ENCODE measurements at regions not wholly inside any gene's neighbourhood (a gene's known extent, or its start where the extent isn't known, plus 50 kb on each side); places are given as distances from the start of the nearest gene placed in this dataset.

DNA sequence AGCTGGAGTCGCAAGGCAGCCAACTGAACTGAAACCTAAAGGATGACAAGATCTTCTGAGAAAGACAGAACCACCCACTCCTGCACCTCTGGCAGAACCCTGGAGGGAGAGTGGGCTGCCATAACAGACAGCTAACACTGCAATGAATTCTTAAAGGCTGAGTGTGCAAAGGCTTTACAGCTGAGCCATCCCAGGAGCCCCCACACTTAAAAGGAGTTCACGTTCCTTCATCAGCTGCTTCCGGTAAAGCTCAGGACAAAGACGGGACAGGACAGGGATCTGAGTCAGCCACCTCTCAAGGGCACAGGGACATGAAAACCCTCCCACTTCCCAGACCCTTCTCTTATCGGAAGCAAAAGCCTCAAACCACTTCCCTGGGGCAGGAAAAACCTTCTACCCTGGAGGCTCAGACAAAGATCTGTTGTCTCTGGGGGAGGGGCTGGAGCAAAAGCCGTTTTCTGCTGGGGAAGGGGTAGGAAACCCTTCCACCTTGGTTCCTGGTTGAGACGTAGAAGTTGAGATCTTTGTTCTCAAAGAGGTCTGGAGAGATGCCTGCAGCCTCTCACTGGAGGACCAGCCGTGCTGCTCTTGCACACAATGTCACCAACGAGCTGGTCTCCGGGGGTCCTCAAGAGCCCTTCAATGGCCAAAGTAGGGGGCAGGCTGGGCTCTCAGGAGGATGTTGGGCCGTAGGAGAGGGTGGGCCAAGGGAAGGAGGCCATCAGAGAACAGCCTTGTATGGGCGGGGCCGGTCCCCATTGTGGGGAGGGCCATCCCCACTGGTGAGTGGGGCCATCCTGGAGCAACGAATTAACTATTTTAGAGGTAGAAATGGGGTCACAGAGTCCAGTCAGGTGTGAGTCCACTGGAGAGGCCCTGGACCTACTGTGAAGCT, 452.4 kb downstream of the PTPRU start:
- no peak for FAIRE-seq
- TF ChIP-seq, protein P1, sequence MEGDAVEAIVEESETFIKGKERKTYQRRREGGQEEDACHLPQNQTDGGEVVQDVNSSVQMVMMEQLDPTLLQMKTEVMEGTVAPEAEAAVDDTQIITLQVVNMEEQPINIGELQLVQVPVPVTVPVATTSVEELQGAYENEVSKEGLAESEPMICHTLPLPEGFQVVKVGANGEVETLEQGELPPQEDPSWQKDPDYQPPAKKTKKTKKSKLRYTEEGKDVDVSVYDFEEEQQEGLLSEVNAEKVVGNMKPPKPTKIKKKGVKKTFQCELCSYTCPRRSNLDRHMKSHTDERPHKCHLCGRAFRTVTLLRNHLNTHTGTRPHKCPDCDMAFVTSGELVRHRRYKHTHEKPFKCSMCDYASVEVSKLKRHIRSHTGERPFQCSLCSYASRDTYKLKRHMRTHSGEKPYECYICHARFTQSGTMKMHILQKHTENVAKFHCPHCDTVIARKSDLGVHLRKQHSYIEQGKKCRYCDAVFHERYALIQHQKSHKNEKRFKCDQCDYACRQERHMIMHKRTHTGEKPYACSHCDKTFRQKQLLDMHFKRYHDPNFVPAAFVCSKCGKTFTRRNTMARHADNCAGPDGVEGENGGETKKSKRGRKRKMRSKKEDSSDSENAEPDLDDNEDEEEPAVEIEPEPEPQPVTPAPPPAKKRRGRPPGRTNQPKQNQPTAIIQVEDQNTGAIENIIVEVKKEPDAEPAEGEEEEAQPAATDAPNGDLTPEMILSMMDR (IDR thresholded peaks at IDR 0.05; ENCODE audit: insufficient read depth, missing control alignments) = no peak
- DNase-seq (ENCODE audit: insufficient read length, low spot score) = no peak

DNA sequence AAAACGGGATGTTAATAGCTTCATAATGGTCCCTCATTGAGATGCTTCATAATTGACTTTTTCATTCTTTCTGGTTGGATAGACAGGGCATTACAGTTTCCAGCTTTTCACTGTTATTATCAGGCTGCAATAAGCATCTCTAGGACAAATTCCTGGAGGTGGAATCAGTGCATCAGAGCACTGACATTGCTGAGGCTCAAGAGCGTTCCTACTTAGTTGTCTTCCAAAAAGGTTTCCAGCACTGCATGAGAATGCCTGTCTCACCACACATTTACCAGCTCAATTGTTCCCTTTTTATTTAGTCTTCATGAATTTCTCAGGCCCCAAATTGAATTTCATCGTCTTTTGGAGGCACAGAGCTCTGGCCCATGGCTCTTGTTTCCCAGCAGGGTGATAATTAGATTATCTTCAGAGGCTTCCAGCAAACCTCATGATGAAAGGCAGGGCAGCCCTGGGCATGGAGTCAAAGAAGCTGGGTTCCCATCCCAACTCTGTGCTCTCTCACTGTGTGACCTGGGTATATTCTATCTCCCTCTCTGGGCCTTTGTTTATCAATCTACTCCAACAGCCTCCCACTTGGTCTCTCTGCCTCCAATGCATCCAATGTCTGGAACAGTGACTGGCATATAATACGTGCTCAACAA, 451.4 kb downstream of the PTPRU start:
- no peak for DNase-seq (ENCODE audit: insufficient read length, low spot score)
- TF ChIP-seq, protein P1 (IDR thresholded peaks at IDR 0.05; ENCODE audit: insufficient read depth, missing control alignments) = no peak
- no peak for FAIRE-seq

DNA sequence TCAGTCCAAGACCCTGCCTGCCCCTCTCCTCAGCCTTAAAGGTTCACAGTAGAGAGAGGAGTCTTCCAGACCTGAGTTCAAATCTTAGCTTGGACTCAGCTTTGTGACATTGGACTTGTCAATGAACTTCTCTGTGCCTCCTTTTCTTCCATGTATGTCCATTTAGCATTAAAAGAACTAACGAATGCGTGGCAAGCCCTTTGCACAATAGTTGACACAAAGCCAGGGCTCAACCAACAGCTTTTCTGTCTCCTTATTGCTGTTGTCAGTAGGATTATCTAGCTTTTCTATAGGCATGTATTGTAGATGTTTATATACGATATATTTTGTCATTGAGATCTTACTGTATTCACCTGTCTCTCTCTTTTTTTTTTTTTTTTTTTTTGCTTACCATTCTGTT, 450.8 kb downstream of the PTPRU start:
- DNase-seq (ENCODE audit: insufficient read length, low spot score) (no peak), FAIRE-seq (no peak)
- TF ChIP-seq, protein P1 (IDR thresholded peaks at IDR 0.05; ENCODE audit: insufficient read depth, missing control alignments) = no peak

DNA sequence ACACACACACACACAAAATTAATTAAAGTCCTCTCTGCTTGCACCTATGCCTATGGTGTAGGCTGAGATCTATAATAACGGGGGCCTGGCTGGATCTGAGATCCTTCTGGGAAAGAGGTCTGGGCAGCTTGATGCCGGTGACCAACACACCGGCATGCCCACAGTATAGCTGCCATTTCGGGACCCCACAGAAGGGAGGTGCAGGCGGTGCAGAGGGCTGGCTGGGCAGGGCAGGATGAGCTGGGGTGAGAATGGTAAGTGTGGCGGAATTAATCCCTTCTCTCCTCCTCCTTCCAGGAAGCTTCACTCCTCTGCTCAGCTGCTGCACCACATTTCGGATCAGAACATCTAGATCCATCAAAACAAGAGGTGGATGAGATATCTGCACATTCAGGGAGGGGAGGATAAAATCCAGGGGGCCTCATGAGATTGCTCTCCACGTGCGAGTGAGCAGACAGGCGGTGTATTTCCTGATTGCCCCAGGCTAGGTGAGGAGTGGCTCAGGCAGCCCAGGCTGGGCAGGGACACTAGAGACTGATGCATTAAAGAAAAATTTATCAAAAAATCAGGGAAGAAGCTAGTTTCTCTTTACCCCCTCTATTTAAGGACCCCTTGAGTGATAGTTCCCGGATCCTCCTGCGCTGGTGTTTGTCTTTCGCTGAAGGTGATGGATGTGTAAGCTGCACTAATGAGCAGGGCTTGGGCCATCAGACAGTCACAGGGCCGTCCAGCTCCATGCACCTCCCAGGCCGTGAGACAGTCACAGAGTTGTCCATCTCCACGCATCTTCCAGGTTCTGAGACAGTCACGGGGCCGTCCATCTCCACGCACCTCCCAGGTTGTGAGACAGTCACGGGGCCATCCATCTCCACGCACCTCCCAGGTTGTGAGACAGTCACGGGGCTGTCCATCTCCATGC, 449.9 kb downstream of the PTPRU start:
- TF ChIP-seq, protein P1 (IDR thresholded peaks at IDR 0.05; ENCODE audit: insufficient read depth, missing control alignments) = no peak
- DNase-seq (ENCODE audit: insufficient read length, low spot score) (no peak), FAIRE-seq (no peak)

DNA sequence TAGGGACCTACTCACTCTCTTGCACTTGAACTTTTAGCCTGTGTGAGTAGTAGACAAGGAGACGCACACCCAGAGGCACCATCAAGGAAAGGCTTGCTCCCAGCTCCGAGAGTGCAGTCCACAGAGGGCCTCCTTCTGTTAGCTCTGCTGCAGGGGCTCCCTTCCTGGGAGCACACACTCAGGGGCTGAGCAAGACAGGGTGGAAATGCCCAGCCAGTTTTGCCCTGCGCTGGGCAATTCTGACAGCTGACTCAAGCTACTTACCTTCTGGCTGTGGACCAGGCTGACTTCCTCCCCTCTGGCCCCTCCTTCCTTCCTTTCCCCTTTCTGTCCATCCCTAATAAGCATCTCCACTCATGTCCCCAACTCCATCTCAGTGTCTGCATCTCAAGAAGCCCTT, 449.1 kb downstream of the PTPRU start:
- no peak for FAIRE-seq
- DNase-seq (ENCODE audit: insufficient read length, low spot score) = no peak
- TF ChIP-seq, protein P1 (IDR thresholded peaks at IDR 0.05; ENCODE audit: insufficient read depth, missing control alignments) = no peak

DNA sequence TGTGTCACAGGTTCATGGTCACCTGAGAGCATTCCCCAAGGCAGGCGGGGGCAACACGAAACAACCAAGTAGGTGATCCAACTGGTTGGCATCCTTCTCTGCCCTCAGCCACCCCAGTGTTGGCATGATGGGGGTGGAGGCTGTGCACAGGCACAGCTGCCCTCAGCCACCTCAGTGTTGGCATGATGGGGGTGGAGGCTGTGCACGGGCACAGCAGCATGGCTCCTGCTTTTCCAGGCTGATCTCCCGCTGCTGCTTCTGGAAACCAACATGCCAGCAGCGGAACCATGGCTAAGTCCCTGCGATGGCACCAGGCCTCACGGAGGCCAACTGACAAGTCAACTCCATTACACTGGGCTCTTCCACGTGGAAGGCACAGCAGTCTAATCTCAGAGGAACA, 447.8 kb downstream of the PTPRU start:
- FAIRE-seq = no peak
- DNase-seq (ENCODE audit: insufficient read length, low spot score) = no peak
- TF ChIP-seq, protein P1 (IDR thresholded peaks at IDR 0.05; ENCODE audit: insufficient read depth, missing control alignments) = no peak

Measured in D721Med (cell line).